CD4-positive, CD25-positive, alpha-beta regulatory T cell (primary cell): ENCODE measurements at regions not wholly inside any gene's neighbourhood (a gene's known extent, or its start where the extent isn't known, plus 50 kb on each side); places are given as distances from the start of the nearest gene placed in this dataset.

Source experiments
- ATAC-seq, 2 donors: fragments of 150-1000 bp; cut with Tn5 transposase; one replicate each; pipeline ENCODE4 v1.10.0; 2021; ENCODE audit warnings: low read depth in 2 of 2, moderate number of reproducible peaks in 2 of 2, moderate library complexity in 1 of 2
- DNase-seq, 3 donors: peaks; one replicate each; pipeline versions ENCODE4 v3.0.0 to v3.0.0-alpha.2; 2012 to 2022; ENCODE audit warnings: mixed read lengths in 1 of 3
- H3K27ac ChIP-seq: one replicate; pipeline ENCODE4 v1.7.0; 2013; ENCODE audit warnings: mild to moderate bottlenecking, low read length; ENCODE audit not compliant: insufficient read depth, poor library complexity, severe bottlenecking
- H3K27me3 ChIP-seq: one replicate; pipeline ENCODE4 v1.7.0; 2013; ENCODE audit warnings: low read length; ENCODE audit not compliant: control insufficient read depth, insufficient read depth
- H3K36me3 ChIP-seq: one replicate; pipeline ENCODE4 v1.7.0; 2013; ENCODE audit warnings: mild to moderate bottlenecking, low read length, moderate library complexity; ENCODE audit not compliant: control insufficient read depth, insufficient read depth
- H3K4me1 ChIP-seq: 2 replicates; pipeline ENCODE4 v1.7.0; 2013; ENCODE audit warnings: mild to moderate bottlenecking, low read length; ENCODE audit not compliant: insufficient read depth, control insufficient read depth, poor library complexity, severe bottlenecking
- H3K4me3 ChIP-seq: one replicate; pipeline ENCODE4 v1.7.0; 2013; ENCODE audit warnings: low read depth, mild to moderate bottlenecking, low read length, moderate library complexity
- H3K9me3 ChIP-seq, 2 experiments: 1 replicate in 1 of 2; 2 replicates in 1 of 2; pipeline ENCODE4 v1.7.0; 2013; ENCODE audit warnings: low read length in 2 of 2, mild to moderate bottlenecking in 1 of 2, moderate library complexity in 1 of 2; ENCODE audit not compliant: control insufficient read depth in 2 of 2
- H3K27ac Mint-ChIP-seq, 3 donors: one replicate each; pipeline ENCODE4 v1.8.0; 2020 to 2022; ENCODE audit warnings: mild to moderate bottlenecking in 3 of 3, mixed read lengths in 3 of 3, moderate library complexity in 2 of 3
- H3K27me3 Mint-ChIP-seq: one replicate; pipeline ENCODE4 v1.8.0; 2022; ENCODE audit warnings: mild to moderate bottlenecking, mixed read lengths
- H3K36me3 Mint-ChIP-seq: one replicate; pipeline ENCODE4 v1.8.0; 2020; ENCODE audit warnings: mixed read lengths
- H3K4me1 Mint-ChIP-seq, 4 donors: one replicate each; pipeline ENCODE4 v1.8.0; 2020 to 2022; ENCODE audit warnings: mixed read lengths in 4 of 4, mild to moderate bottlenecking in 1 of 4
- H3K4me3 Mint-ChIP-seq, 4 donors: one replicate each; pipeline ENCODE4 v1.8.0; 2020 to 2022; ENCODE audit warnings: mild to moderate bottlenecking in 4 of 4, mixed read lengths in 4 of 4, moderate library complexity in 3 of 4
- H3K9me3 Mint-ChIP-seq, 7 donors: one replicate each; pipeline ENCODE4 v1.8.0; 2020 to 2022; ENCODE audit warnings: mixed read lengths in 7 of 7, mild to moderate bottlenecking in 3 of 7, moderate library complexity in 2 of 7

DNA sequence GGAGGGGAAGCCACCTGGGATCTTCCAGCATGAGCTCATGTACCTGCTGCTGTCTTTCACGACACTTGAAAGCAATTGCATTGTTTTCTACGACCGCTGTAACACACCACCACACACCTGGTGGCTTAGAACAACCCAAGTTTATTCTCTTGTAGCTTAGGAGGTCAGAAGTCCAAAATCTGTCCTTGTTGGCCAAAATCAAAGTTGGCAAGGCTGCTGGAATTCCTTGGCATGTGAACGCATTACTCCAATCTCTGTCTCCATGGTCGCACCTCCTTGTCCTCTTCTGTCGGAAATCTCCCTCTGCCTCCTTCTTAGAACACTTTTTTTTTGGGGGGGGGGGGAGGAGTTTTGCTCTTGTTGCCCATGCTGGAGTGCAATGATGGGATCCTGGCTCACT is 305.7 kb downstream of the BAMBI start:
- Histone ChIP-seq H3K27me3 (no peaks in the 10 kb centered on the region), H3K9me3 (no peaks in the 10 kb centered on the region), H3K4me1 (no peaks in the 10 kb centered on the region), H3K36me3 (no peaks in the 10 kb centered on the region), H3K4me3 (no peak overlapping the region), H3K27ac (no peak overlapping the region)
- Mint-ChIP-seq H3K27ac (no peak overlapping the region), H3K36me3 (no peaks in the 10 kb centered on the region), H3K27me3 (no peaks in the 10 kb centered on the region), H3K4me1 (no peaks in the 10 kb centered on the region), H3K4me3 (no peak overlapping the region), H3K9me3 (peaks cover 0 to 4% (median 0%) of the 10 kb centered on the region in 7 donors)
- ATAC-seq (no peak), DNase-seq (no peak)

DNA sequence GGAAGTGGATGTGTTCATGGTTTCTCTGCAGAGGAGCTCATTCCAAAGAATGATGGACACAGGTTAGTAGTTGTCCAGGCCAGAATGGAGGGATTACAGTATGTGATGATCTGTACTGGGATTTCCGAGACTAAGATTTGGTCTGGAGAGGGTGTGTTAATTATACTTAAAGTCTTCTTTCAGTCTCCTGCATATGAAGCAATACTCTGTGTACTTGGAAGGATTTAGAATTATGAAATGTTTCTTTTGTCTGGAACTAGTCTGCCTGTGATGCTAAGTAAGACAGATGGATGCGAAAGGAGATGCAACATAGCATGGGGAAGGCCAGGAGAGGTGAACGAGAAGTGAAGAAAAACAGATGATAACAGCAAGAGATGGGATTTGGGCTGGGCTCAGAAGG is 305.1 kb upstream of the LYZL1 start:
- Mint-ChIP-seq H3K4me1 (no peaks in the 10 kb centered on the region), H3K36me3 (no peaks in the 10 kb centered on the region), H3K27ac (no peak overlapping the region), H3K4me3 (no peak overlapping the region), H3K9me3 (peaks cover 0 to 2% (median 0%) of the 10 kb centered on the region in 7 donors), H3K27me3 (no peaks in the 10 kb centered on the region)
- ATAC-seq (no peak), DNase-seq (no peak)
- no peaks in the 10 kb centered on the region for H3K27me3 ChIP-seq
- H3K4me1 ChIP-seq = no peaks in the 10 kb centered on the region
- H3K4me3 ChIP-seq = no peak overlapping the region
- no peaks in the 10 kb centered on the region for H3K36me3 ChIP-seq
- H3K27ac ChIP-seq = no peak overlapping the region
- no peaks in the 10 kb centered on the region for H3K9me3 ChIP-seq

DNA sequence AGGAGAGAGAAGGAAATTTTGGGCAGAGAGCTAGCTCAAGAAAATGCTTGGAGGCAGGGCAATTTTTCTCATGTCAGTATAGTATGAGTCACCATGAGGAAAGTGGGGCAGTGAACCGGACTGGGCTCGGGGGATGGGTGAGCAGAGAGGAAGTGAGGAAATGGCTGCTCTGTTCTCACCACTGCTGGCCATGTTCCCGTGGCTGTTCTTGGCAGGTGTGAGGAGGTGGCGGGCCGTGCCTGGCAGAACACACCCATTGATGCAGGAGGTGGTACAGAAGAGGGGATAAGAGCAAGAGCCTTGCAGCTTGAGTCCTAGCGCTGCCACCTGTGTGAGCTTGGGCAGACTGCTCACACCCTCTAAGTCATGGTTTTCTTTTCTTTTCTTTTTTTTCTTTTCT is 304.4 kb upstream of the LYZL1 start:
- no peak overlapping the region for H3K4me3 Mint-ChIP-seq
- H3K4me1 Mint-ChIP-seq = no peaks in the 10 kb centered on the region
- no peak overlapping the region for H3K27ac ChIP-seq
- H3K9me3 ChIP-seq = no peaks in the 10 kb centered on the region
- no peak overlapping the region for H3K27ac Mint-ChIP-seq
- H3K9me3 Mint-ChIP-seq = peaks cover 0 to 2% (median 0%) of the 10 kb centered on the region in 7 donors
- no peaks in the 10 kb centered on the region for H3K4me1 ChIP-seq
- H3K27me3 Mint-ChIP-seq = no peaks in the 10 kb centered on the region
- DNase-seq (no peak), ATAC-seq (no peak)
- no peaks in the 10 kb centered on the region for H3K36me3 Mint-ChIP-seq
- H3K27me3 ChIP-seq = no peaks in the 10 kb centered on the region
- H3K36me3 ChIP-seq = no peaks in the 10 kb centered on the region
- H3K4me3 ChIP-seq = no peak overlapping the region

DNA sequence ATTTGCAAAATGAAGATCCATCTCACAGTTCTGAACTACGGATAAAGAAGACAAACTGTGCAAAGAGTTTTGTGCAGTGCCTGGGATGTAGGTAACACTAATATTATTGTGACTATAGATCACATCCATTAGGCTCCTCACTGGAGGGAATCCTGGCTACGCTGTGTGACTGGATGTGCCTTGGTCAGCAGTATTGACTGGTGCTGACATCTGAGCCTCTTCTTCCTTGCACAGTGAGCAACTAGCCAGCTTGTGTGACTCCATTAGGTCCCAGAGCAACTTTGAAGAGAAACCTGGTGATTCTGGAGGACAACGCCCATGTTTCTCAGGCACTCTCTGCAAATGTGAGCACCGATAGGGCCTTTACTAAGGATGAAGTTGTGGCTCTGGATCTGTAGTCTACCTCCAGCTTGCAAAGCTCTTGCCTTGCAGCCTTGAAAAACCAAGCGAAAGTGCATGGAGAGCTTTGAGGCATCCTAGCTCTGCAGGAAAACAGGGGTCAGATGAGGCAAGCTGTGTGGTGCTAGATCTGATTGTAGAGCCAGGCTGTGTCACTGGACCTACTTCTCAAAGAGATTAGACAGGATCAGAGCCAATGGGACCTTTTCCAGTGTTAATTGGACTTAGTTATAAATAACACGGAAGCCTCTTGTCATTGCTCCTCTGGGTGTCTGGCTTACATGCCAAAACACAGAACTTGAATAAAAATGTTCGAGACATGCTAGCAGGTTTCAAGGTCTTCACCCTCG is 303.6 kb upstream of the LYZL1 start:
- H3K36me3 ChIP-seq = no peaks in the 10 kb centered on the region
- no peak overlapping the region for H3K4me3 ChIP-seq
- H3K27ac ChIP-seq = no peak overlapping the region
- H3K9me3 ChIP-seq = no peaks in the 10 kb centered on the region
- DNase-seq = no peak
- H3K27me3 ChIP-seq = no peaks in the 10 kb centered on the region
- no peaks in the 10 kb centered on the region for H3K4me1 Mint-ChIP-seq
- ATAC-seq = no peak
- H3K27ac Mint-ChIP-seq = no peak overlapping the region
- H3K36me3 Mint-ChIP-seq = no peaks in the 10 kb centered on the region
- H3K9me3 Mint-ChIP-seq = peaks cover 0 to 2% (median 0%) of the 10 kb centered on the region in 7 donors
- no peaks in the 10 kb centered on the region for H3K27me3 Mint-ChIP-seq
- H3K4me3 Mint-ChIP-seq = peak overlapping the region in 1 of 4 donors; percentile 36
- H3K4me1 ChIP-seq = no peaks in the 10 kb centered on the region

DNA sequence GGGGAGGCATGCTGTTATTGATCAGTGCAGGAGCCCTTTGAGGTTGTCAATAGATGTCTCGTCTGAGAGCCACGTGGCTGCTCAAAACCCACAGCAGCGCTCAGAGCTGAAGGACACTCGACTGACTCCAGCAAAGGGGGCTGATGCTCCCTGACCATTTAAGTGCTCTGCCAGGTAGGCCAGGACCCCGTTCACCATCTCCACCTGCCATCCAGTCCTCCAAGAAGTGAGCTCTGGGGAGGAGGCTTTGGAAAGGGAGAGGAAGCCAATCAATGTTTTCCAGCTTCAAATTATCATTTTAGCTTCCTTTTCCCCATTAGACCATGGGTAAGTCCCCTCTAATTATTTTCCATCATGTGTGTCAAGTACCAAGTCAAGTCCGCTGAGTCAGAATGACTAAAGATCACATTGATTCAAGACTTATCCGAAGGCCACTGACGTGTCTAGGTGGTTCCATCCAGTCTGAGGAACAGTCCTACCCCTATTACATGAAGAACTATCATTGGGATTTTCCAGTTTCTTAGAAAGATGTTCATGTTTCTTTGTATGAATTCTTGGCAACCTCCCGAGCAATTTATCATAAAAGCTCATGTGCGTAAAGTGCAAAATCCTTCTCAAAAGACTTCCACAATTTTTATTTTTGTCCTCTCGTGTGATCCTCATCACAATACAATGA is 302.6 kb upstream of the LYZL1 start:
- no peaks in the 10 kb centered on the region for H3K4me1 Mint-ChIP-seq
- H3K9me3 Mint-ChIP-seq = peaks cover 0 to 2% (median 0%) of the 10 kb centered on the region in 7 donors
- ATAC-seq = no peak
- no peak for DNase-seq
- H3K36me3 Mint-ChIP-seq = no peaks in the 10 kb centered on the region
- no peak overlapping the region for H3K4me3 Mint-ChIP-seq
- Histone ChIP-seq H3K36me3 (no peaks in the 10 kb centered on the region), H3K27me3 (no peaks in the 10 kb centered on the region), H3K4me3 (no peak overlapping the region), H3K4me1 (no peaks in the 10 kb centered on the region), H3K9me3 (no peaks in the 10 kb centered on the region), H3K27ac (no peak overlapping the region)
- no peaks in the 10 kb centered on the region for H3K27me3 Mint-ChIP-seq
- H3K27ac Mint-ChIP-seq = no peak overlapping the region

DNA sequence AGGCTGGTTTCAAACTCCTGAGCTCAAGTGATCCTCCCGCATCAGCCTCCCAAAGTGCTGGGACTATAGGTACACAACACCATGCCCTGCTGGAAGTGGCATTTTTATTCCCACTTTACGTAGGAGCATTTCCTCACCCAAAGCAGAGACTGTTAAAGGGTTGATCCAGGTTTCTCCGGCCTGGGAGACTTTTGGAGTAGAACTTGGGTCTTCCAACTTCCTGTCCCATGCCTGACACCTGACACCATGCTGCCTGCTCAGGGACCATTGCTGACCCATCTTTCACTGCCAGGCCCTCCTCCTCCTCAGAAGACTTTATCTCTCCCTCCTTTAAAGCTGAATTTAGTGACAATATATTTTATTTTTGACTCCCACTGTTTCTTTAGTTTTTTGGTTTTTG is 302.0 kb upstream of the LYZL1 start:
- Mint-ChIP-seq H3K4me1 (no peaks in the 10 kb centered on the region), H3K27ac (no peak overlapping the region), H3K4me3 (no peak overlapping the region), H3K36me3 (no peaks in the 10 kb centered on the region), H3K27me3 (no peaks in the 10 kb centered on the region), H3K9me3 (peaks cover 0 to 2% (median 0%) of the 10 kb centered on the region in 7 donors)
- DNase-seq = no peak
- Histone ChIP-seq H3K9me3 (no peaks in the 10 kb centered on the region), H3K4me3 (no peak overlapping the region), H3K27me3 (no peaks in the 10 kb centered on the region), H3K4me1 (no peaks in the 10 kb centered on the region), H3K36me3 (no peaks in the 10 kb centered on the region), H3K27ac (no peak overlapping the region)
- ATAC-seq = no peak

DNA sequence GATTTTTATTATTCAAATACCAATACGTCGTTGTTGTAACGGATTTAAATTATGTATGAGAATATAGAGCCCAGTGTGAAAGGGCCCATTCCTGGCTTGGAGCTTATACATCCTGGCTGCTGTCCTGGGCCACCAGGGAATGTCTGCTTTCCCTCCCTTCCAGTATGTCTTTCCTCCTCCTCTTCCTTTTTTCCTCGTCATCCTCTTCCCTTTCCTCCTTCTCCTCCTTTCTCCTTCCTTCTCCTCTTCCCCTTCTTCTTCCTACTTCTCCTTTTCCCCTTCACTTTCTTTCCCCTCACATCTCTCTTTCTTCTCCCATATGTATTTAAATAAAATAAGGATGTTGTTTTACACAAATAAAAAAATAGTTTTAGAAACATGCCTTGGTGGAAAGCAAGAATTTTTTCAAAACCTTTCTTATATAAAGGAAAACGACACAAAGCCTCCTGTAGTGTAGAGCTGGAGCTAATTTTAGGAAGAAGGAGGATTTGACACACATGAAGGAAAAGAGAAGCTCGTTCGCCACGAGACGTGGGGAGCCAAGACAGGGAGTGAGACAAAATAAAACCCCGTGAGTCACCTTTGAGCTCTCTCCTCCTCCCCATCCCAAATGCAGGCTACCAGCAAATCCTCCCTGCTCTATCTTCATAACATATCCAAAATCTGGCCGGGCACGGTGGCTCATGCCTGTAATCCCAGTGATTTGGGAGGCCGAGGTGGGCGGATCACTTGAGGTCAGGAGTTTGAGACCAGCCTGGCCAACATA is 301.1 kb upstream of the LYZL1 start:
- Histone ChIP-seq H3K4me1 (no peaks in the 10 kb centered on the region), H3K36me3 (no peaks in the 10 kb centered on the region), H3K27ac (no peak overlapping the region), H3K9me3 (no peaks in the 10 kb centered on the region), H3K4me3 (no peak overlapping the region), H3K27me3 (no peaks in the 10 kb centered on the region)
- Mint-ChIP-seq H3K4me1 (no peaks in the 10 kb centered on the region), H3K27ac (peak overlapping the region in 1 of 3 donors; percentile 63), H3K27me3 (no peaks in the 10 kb centered on the region), H3K36me3 (no peaks in the 10 kb centered on the region), H3K4me3 (no peak overlapping the region), H3K9me3 (peaks cover 0 to 2% (median 0%) of the 10 kb centered on the region in 7 donors)
- DNase-seq = no peak
- ATAC-seq = no peak
